GM12865 (cell line): ENCODE measurements at regions not wholly inside any gene's neighbourhood (a gene's known extent, or its start where the extent isn't known, plus 50 kb on each side); places are given as distances from the start of the nearest gene placed in this dataset.

Source experiments
- DNase-seq: peaks from one replicate; pipeline ENCODE4 v3.0.0; 2010; ENCODE audit warnings: low read depth
- H3K4me3 ChIP-seq: 2 replicates; pipeline ENCODE4 v1.5.1; 2011; ENCODE audit warnings: mild to moderate bottlenecking, low read depth, low read length, control low read depth
- TF ChIP-seq, protein P1 (sequence below): IDR thresholded peaks from 2 replicates; pipeline ENCODE4 v1.5.1; 2011; ENCODE audit warnings: low read length, control low read depth, low read depth, inconsistent platforms; ENCODE audit not compliant: insufficient read depth; ENCODE audit errors: missing control alignments

DNA sequence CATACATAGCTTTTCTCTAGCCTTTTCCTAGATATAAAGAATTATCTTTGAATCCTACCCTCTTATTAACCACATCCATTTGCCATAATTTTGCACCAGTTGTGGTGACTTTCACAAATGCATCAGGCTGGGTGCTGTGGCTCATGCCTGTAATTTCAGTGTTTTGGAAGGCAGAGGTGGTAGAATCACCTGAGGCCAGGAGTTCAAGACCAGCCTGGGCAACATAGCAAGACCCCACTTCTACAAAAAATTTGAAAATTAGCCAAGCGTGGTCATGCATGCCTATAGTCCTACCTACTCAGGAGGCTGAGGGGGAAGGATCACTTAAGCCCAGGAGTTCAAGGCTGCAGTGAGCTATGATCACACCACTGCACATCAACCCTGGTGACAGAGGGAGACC lies 672.4 kb upstream of the CHAC2 start:
- no peak overlapping the region for H3K4me3 ChIP-seq
- DNase-seq = no peak
- TF ChIP-seq, protein P1, sequence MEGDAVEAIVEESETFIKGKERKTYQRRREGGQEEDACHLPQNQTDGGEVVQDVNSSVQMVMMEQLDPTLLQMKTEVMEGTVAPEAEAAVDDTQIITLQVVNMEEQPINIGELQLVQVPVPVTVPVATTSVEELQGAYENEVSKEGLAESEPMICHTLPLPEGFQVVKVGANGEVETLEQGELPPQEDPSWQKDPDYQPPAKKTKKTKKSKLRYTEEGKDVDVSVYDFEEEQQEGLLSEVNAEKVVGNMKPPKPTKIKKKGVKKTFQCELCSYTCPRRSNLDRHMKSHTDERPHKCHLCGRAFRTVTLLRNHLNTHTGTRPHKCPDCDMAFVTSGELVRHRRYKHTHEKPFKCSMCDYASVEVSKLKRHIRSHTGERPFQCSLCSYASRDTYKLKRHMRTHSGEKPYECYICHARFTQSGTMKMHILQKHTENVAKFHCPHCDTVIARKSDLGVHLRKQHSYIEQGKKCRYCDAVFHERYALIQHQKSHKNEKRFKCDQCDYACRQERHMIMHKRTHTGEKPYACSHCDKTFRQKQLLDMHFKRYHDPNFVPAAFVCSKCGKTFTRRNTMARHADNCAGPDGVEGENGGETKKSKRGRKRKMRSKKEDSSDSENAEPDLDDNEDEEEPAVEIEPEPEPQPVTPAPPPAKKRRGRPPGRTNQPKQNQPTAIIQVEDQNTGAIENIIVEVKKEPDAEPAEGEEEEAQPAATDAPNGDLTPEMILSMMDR = no peak

DNA sequence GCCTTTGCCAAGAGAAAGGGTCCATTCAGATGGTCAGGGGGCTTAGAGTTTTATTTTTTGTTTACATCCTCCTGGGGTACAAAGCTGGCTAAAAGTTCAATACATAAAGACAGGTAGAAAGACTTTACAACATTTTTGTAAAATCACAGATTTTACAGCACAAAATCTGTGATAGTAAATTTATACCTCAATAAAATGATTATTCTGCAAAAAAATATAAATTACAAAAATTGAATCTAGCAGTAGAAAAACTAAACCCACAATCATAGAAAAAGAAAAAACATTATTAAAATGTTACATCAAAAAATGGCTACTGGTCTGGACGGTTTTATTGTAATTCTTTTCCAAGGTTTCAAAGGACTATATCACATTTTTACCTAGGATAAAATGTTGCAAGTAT lies 674.2 kb upstream of the CHAC2 start:
- TF ChIP-seq, protein P1 = no peak
- DNase-seq = no peak
- no peak overlapping the region for H3K4me3 ChIP-seq

GRCh38 chr2:53091183-53091582 lies 676.4 kb upstream of the CHAC2 start:
- DNase-seq = no peak
- no peak overlapping the region for H3K4me3 ChIP-seq
- TF ChIP-seq, protein P1 = no peak

GRCh38 chr2:53087874-53088461 lies 679.6 kb upstream of the CHAC2 start:
- TF ChIP-seq, protein P1 = no peak
- DNase-seq = no peak

GRCh38 chr2:53087262-53087873 lies 680.2 kb upstream of the CHAC2 start:
- no peak overlapping the region for H3K4me3 ChIP-seq
- TF ChIP-seq, protein P1 = no peak
- DNase-seq = no peak

More at GRCh38 chr2:53087874-53088461, 679.6 kb upstream of the CHAC2 start:
- H3K4me3 ChIP-seq = no peak overlapping the region

DNA sequence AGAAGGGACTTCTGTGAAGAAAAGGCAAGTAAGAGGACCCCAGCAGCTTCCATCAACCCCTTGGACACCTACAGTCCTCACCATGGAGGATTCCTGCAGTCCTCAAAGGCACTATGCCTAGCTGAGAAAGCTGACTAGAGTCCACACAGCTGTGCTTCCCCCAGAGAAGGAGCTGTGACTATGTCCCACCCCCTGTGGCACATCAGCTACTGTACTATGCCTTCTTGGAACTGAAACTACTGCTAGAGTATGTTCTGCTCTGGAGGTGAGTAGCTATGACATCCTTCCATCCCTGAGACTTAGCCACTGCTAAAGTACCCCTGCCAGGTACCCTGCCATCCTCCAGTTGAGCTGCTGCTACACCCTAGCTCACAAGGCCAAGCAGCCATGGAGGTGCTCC lies 690.2 kb upstream of the CHAC2 start:
- TF ChIP-seq, protein P1 = no peak
- H3K4me3 ChIP-seq = no peak overlapping the region
- DNase-seq = no peak

- DNase-seq = no peak
- H3K4me3 ChIP-seq = no peak overlapping the region
- TF ChIP-seq, protein P1 = no peak
Observed at GRCh38 chr2:53075760-53076159, 691.8 kb upstream of the CHAC2 start.
